ENCODE measurements at regions not wholly inside any gene's neighbourhood (a gene's known extent, or its start where the extent isn't known, plus 50 kb on each side); places are given as distances from the start of the nearest gene placed in this dataset.

GRCh38 chr11:131232261-131232660 lies 138.2 kb upstream of the NTM start:
- DNase-seq (ENCODE audit: low spot score) = no peak

GRCh38 chr11:131234221-131234620 lies 136.2 kb upstream of the NTM start:
- DNase-seq (ENCODE audit: low spot score) = no peak

- no peak for DNase-seq (ENCODE audit: low spot score)
Measured at GRCh38 chr11:131235328-131236298, 134.8 kb upstream of the NTM start.

GRCh38 chr11:131240421-131240820 lies 130.0 kb upstream of the NTM start:
- no peak for DNase-seq (ENCODE audit: low spot score)

GRCh38 chr11:131242476-131243000 lies 127.9 kb upstream of the NTM start:
- DNase-seq (ENCODE audit: low spot score) = no peak

DNA sequence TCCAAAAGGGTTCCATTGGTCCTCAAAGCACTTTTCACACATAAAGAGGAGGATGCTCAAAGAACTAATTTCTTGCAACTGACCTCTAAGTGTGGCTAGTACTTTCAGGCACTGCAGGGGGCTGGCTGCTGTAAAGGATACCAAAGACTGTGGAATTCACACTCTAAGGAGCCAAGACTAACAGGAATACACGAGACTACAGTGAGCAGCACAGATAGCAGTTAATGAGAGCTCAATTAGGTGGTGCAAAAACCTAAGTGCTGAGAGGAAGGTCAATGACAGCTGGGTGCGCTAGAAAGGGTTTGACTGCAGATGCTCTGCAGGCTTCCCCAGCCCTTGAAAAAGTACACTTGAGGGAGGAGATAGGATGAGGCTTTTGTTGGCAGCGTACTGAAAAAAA lies 124.3 kb upstream of the NTM start:
- no peak for DNase-seq (ENCODE audit: low spot score)

GRCh38 chr11:131246663-131247062 lies 123.8 kb upstream of the NTM start:
- DNase-seq (ENCODE audit: low spot score) = peak; percentile 13

- DNase-seq (ENCODE audit: low spot score) = no peak
Measured at GRCh38 chr11:131248588-131248987, 121.8 kb upstream of the NTM start.

DNA sequence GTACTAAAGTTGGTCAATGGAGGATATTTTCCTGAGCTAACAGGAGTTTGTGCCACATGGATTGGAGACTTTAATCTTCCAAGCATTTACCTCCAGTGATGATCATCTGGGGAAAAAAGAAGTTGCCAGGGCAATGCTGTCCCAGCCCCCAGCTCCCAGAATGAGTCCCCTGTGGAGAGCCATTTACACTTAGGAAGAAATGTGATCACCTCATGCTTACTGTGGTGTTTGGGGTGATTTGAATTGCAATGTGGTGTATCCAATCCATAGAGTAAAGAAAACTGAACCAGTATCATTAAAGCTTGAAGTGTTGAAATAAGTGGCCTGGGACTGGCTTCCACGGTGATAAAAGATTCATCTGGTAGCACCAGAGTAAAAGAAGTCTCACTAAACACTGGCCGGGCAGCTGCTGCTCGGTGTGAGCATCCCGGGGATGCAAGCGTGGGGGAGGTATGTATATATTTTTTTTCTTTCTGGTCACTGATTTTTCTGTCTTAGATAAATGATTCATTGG lies 117.2 kb upstream of the NTM start:
- DNase-seq (ENCODE audit: low spot score) = no peak

DNA sequence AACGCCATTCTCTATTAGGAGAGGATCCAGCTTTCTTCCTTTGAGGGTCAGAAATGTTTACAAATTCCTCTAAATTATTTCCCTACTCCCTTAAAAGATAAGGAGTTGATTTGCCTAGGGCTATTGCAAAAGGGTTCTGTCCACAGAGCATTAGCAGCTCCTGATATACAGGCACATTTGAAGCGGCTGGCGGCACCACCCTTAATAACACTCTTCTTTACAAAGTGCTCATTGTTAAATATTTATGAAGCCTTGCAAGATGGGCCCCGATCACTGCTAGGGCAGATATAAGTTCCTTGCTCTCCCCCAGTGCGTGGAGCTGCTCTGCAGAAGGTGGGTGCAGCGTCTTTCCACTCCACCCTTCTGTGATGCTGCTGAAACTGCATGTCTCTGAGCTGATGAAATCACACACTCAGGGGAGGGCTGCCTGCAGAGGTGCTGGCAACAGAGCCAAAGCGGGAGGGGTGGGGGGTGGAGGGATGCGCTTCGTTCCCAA lies 116.7 kb upstream of the NTM start:
- no peak for DNase-seq (ENCODE audit: low spot score)

DNA sequence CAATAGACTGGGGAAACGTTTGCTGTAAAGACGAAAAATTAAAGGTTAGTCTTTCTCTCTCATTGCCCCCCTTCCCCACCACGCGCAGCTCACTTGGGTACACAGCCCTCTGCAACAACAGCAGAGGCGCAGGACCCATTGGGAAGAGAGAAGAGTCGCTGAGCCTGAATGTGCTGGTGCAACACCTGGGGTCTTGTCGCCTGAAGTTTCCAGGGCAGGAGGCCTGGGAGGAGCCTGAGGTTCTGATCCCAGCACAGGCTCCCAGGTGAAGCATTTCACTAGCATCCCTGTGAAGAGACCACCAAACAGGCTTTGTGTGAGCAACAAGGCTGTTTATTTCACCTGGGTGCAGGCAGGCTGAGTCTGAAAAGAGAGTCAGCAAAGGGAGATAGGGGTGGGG lies 116.2 kb upstream of the NTM start:
- DNase-seq (ENCODE audit: low spot score) = no peak

DNA sequence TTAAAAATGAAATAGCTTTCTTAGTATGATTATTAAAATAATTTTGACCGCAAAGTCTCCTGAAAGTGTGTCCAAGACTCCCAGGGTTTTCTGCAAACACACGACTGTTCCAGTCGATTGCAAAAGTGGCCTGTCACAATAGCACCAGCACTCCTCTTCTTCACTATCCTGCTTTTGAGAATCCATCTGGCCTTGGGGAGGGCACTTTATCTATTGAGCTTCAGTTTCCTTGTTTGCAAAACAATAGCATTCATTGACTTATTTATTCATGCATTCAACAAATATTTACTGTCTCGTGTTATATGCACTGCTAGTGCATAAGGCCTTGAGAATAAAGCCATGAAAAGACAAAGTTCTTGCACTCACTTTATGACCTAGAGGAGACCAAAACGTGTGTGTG lies 96.2 kb upstream of the NTM start:
- no peak for DNase-seq (ENCODE audit: low spot score)

DNA sequence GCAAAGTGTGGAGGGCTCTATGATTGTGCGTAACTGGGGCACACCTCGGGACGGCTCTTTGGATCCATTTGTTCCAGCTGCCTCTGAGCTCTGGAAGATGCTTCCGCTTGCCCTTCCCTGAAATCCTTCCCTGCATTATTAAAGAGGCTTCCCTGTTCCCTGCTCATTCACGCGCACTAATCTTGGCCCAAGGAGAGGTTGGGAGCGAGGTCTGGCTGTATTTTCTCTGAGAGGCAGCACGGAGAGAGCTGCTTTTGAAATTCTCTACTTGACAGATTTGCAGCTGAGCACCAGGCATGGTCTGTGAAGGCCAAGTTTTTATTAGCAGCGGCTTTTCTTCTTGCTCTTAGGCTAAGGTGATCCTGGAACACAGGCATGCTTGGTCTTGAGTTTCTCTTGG lies 94.8 kb upstream of the NTM start:
- no peak for DNase-seq (ENCODE audit: low spot score)

DNA sequence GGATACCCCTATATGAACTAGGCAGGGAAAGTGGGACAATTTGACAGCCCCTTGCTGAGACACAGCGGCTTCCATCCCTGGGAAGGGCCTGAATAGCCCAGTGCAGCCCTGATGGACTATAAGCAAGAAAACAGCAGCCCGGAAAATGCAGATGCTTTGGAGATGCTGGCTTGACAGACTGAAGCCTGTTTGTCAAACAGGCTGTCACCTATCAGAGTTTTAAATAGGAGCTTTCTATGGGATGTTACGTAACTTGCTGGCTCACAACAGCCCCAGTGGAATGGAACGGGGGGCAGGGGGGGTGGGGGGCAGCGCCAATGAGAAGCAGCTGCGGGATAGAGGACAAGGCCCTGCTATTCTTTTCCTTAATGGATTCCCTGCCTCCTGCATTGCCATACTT lies 91.9 kb upstream of the NTM start:
- no peak for DNase-seq (ENCODE audit: low spot score)

DNA sequence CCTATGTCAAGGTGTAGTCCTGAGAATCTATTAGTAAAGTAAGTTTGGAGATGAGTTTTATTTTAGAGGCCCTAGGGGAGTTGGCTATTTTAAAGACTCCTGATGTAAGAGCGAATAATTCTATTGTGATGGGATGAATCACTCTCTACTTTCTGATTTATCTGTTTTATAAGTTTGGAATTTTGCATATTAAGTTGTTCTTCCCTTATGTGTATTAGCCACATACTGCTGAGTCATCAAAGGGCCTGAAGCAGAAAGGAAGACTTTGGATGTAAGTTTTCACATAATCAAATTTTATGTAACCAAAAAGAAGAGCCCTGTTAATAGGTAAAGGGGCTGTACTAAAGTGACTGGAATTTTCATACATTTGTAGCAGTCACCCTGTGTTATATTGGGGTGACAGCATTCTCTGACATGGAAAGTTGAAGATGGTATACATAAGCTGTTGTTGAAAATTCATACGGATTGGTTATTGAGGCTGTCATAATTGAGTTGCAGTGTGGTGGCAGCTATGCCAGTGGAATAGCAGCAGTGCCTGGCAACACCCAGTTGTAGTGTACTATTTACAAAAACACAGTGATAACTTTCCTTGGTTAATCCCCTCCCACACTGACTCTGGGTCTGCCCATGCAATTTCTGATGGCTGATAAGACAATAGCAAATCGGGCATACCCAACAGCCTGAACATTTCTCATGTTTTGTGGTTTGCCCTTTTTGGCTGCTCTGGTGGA lies 90.6 kb upstream of the NTM start:
- DNase-seq (ENCODE audit: low spot score) = no peak

DNA sequence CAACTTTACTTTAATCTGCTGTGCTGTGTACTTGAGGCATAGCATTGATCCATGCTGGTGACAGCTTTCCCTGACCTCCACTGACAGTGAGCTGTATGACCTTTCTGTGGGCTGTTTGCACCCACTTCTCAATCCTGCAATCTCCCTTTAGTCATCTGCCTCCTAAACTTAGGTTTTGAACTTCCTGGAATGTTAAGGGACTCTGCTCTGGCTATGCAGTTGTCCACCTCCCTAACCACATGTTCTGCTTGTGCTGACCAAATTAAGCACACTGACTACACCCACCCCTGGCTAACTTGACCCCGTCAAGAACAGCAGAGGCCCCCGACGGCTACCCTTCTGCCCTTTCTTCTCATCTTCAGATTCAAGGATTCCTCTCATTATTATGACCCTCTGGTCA lies 89.1 kb upstream of the NTM start:
- DNase-seq (ENCODE audit: low spot score) = no peak

DNA sequence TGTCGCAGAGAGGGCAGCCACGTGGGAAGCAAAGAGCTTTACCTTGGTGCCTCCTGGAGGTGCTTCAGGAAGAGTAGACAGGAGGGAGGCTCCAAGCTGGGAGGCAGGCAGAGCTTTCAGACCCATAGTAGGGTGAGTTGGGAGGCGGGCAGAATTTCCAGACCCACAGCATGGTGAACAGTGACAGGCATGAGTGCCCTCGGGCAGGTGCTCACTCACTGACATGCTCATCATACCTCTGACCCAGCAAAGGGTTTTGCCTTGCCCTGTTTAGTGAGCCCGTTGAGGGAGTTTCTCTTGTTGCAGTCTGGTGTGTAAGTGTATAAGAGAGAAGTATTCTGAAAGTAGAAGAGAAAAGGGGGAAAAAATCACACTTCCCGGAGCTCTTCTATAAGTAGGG lies 86.4 kb upstream of the NTM start:
- DNase-seq (ENCODE audit: low spot score) = no peak

- DNase-seq (ENCODE audit: low spot score) = no peak
Measured at GRCh38 chr11:131288521-131289091, 81.8 kb upstream of the NTM start.

- DNase-seq (ENCODE audit: low spot score) = no peak
Measured at GRCh38 chr11:131290185-131290584, 80.2 kb upstream of the NTM start.

DNA sequence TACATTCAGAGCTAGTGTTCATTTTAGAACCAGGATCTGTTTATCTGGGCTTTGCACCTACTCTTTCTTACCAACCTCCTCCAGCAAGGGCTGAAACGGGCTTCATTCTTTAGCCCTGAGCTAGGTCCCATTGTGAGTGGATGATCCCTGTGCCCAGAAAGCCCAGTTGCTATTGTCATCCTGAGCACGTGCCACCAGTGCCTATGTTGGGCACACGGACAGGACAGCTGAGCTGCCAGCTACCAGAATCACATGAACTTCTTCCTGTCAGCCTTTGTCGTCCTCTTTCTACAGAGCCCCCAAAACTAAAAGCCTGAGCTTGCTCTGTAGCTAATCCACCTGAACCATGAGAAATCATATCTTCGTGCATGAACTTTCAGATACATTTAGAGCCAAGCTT lies 74.4 kb upstream of the NTM start:
- DNase-seq (ENCODE audit: low spot score) = no peak

- no peak for DNase-seq (ENCODE audit: low spot score)
Measured at GRCh38 chr11:131297441-131297840, 73.0 kb upstream of the NTM start.

All from GM03348 (cell line).